Activated T-helper 17 cell treated with anti-CD3 and anti-CD28 coated beads, Interleukin-2, amount 50 U/mL, for 72 hours (primary cell): ENCODE measurements at regions not wholly inside any gene's neighbourhood (a gene's known extent, or its start where the extent isn't known, plus 50 kb on each side); places are given as distances from the start of the nearest gene placed in this dataset.

Experiments
- ATAC-seq: fragments of 150-1000 bp; cut with Tn5 transposase; replicated peaks from 2 replicates; pipeline ENCODE4 v1.10.0; 2021; ENCODE audit warnings: mild to moderate bottlenecking, moderate library complexity
- H3K27ac Mint-ChIP-seq: one replicate; pipeline ENCODE4 v1.8.0; 2022; ENCODE audit warnings: mixed read lengths
- H3K27me3 Mint-ChIP-seq: one replicate; pipeline ENCODE4 v1.8.0; 2022; ENCODE audit warnings: mixed read lengths
- H3K36me3 Mint-ChIP-seq: one replicate; pipeline ENCODE4 v1.8.0; 2022; ENCODE audit warnings: low read depth, mild to moderate bottlenecking, mixed read lengths
- H3K4me1 Mint-ChIP-seq: one replicate; pipeline ENCODE4 v1.8.0; 2022; ENCODE audit warnings: mixed read lengths
- H3K4me3 Mint-ChIP-seq: one replicate; pipeline ENCODE4 v1.8.0; 2022; ENCODE audit warnings: mild to moderate bottlenecking, mixed read lengths
- H3K9me3 Mint-ChIP-seq: one replicate; pipeline ENCODE4 v1.8.0; 2022; ENCODE audit warnings: mixed read lengths

DNA sequence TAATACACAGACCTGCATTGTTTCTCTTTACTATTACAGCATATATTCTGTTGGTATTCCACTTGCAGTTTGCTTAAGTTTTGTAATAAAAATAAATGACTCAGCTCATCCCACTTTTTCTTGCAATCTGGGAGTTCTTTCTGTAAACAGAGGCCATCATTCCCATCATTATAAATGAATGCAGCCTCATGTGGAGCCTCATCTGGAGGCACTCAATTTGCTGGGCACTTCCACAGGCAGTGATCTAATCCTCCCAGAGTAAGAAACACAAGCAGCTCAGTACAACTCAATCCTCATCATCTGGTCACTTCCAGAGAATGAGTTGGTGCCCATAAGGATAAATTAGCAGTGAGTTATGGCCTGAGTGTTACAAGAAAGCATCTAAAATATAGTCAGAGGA lies 2801.9 kb downstream of the PCDH9 start:
- Mint-ChIP-seq H3K36me3 (no peaks in the 10 kb centered on the region), H3K27ac (no peak overlapping the region), H3K9me3 (no peaks in the 10 kb centered on the region), H3K4me3 (no peak overlapping the region), H3K27me3 (no peaks in the 10 kb centered on the region), H3K4me1 (no peaks in the 10 kb centered on the region)
- ATAC-seq = no peak

DNA sequence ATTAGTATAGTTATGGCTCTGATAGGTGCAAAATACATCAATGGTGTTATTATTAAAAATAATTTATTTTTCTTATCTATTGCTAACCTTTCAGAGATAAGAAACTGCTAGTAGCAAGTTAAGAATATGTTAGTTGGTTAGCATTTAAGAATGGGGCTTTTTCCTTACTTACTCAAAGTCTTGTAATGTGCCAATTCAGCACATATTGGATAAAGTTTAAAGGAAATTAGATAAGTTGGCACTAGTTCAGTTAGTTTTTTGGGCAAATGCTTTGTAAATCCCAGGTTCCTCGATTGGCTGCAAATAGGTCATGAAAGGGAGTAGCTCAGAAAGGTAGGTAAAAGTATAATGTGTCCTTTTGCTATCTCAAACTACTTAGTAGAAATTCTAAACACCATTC lies 2806.7 kb downstream of the PCDH9 start:
- no peaks in the 10 kb centered on the region for H3K27me3 Mint-ChIP-seq
- no peaks in the 10 kb centered on the region for H3K4me1 Mint-ChIP-seq
- no peaks in the 10 kb centered on the region for H3K36me3 Mint-ChIP-seq
- no peak overlapping the region for H3K27ac Mint-ChIP-seq
- no peak for ATAC-seq
- no peaks in the 10 kb centered on the region for H3K9me3 Mint-ChIP-seq
- no peak overlapping the region for H3K4me3 Mint-ChIP-seq

DNA sequence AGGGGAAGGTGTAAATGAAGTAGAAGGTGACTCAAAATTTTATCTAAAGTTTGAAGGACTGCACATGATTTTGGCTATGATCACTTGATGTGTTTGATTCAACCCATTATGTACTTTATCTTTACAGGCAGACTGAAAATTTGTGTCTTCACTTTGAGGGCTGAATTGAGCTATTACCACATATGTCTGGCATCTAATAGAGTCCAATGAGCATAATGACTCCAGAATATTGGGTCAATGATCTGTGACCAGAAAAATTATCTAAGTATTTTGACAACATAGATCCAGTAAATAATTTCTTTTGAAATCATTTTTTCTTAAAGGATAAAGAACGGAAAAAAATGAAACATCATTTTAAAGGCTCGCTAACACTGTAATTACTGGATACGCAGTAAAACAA lies 2810.0 kb downstream of the PCDH9 start:
- H3K4me3 Mint-ChIP-seq = no peak overlapping the region
- H3K27me3 Mint-ChIP-seq = no peaks in the 10 kb centered on the region
- ATAC-seq = no peak
- H3K27ac Mint-ChIP-seq = no peak overlapping the region
- no peaks in the 10 kb centered on the region for H3K36me3 Mint-ChIP-seq
- H3K4me1 Mint-ChIP-seq = no peaks in the 10 kb centered on the region
- no peaks in the 10 kb centered on the region for H3K9me3 Mint-ChIP-seq

DNA sequence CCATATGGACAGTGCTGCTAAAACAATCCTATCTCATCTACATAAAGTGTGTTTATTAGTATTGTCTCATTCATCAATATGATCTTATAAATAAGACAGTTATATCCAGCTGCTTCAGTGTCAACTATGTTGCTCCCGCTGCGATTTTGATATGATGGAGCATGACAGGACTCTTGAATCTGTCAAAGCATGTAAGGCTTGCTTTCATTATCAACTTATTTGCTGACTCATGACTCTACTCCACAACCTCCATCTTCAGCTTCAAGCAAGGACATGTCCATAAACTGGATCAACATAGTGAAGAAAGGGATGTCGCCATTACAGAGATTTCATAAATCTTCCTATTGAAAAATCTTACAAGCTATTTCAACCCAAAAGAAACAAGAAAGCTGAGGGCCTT lies 2812.6 kb downstream of the PCDH9 start:
- no peaks in the 10 kb centered on the region for H3K27me3 Mint-ChIP-seq
- H3K9me3 Mint-ChIP-seq = peaks cover 6% of the 10 kb centered on the region
- no peak overlapping the region for H3K27ac Mint-ChIP-seq
- no peak for ATAC-seq
- H3K4me3 Mint-ChIP-seq = no peak overlapping the region
- H3K36me3 Mint-ChIP-seq = no peaks in the 10 kb centered on the region
- no peaks in the 10 kb centered on the region for H3K4me1 Mint-ChIP-seq

DNA sequence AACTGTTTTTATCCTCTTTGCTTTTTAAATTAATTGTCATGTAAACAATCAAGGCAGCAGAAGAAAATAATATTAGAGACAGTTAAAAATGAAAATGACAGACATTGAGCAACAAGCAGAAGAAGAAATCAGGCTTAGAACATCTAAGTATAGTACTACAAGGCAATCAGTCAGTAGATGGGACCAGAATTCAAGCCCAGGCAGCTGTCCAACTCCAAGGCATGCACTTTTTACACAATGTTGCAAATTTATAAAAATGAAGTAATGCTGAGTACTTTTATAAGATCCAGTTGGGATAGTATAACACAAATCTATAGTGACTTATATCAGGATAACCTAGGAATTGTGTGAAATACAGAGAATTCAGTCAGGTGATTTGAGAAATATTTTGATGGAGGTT lies 2815.8 kb downstream of the PCDH9 start:
- H3K9me3 Mint-ChIP-seq = peaks cover 6% of the 10 kb centered on the region
- no peaks in the 10 kb centered on the region for H3K4me1 Mint-ChIP-seq
- H3K27me3 Mint-ChIP-seq = no peaks in the 10 kb centered on the region
- no peak for ATAC-seq
- no peaks in the 10 kb centered on the region for H3K36me3 Mint-ChIP-seq
- no peak overlapping the region for H3K27ac Mint-ChIP-seq
- no peak overlapping the region for H3K4me3 Mint-ChIP-seq

DNA sequence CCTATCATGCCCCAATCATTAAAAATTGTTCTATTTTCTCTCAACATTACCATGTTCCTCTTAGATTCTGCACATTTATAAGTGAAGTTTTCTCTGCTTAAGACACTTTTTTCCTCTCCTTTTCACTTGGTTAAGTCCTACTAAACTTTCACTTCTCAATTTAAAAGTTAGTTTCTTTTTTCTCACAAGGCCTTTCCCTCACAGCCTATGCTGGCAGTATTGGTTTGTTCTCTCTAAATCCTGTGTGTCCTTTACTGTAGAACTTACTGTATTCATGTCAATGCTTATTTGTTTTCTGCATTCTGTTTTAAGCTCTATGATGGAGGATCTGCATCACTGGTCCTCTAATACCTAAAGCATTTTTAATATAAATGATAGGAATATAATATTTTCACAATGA lies 2816.6 kb downstream of the PCDH9 start:
- Mint-ChIP-seq H3K36me3 (no peaks in the 10 kb centered on the region), H3K4me3 (no peak overlapping the region), H3K27me3 (no peaks in the 10 kb centered on the region), H3K27ac (no peak overlapping the region), H3K9me3 (peaks cover 10% of the 10 kb centered on the region), H3K4me1 (no peaks in the 10 kb centered on the region)
- ATAC-seq = no peak

DNA sequence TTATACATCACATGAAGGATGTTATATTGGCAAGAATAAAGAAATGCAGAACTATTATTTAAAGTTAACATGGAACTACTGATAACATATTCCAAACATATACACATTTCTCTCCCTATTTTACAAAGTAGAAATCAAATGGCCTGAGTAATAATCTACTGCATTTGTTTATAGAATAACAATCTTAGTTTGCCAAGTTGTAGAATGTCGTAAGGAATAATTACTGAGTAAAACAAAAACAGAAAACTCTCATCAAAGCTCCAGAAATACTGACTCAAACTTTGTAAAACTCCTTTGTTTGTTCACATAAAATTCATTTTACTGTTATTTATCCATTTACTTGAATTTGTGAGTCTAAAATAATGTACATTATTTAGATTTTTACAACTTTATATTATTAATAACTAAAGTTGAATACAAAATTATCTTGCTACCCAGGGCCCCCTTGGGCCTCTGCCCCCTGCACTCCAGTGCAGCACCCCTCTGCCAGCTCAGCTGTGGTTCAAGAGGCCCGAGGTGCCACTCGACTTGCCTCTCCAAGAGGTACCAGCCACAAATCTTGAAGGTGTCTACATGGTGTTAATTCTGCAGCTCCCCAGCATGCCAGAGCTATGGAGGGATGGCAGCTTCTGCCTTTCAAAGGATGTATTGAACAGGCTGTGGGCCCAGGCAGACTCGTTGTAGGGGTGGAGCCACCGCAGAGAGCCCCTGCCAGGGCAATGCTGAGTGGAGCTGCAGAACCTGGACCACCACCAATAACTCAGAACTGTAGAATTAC lies 2819.7 kb downstream of the PCDH9 start:
- Mint-ChIP-seq H3K4me1 (no peaks in the 10 kb centered on the region), H3K27me3 (no peaks in the 10 kb centered on the region), H3K4me3 (no peak overlapping the region), H3K36me3 (no peaks in the 10 kb centered on the region), H3K9me3 (peaks cover 27% of the 10 kb centered on the region), H3K27ac (no peak overlapping the region)
- no peak for ATAC-seq

DNA sequence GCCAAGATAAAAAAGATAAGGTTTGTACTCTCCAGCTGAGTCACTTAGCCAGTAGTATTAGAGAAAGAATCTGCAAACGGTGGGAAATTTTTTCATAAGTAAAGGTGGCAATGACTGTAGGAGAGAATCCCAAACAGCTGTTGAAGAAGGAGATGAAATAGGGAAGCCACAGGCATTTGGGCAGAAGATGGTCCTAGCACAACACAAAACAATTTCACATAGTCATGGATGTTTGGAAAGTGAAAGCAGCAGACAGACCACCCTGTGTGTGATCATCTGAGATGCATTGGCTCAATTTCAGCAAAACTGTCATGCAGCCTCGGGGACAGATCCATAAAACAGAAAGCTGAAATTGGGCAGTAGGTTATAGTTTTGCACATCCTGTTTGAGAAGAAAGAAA lies 2832.4 kb downstream of the PCDH9 start:
- H3K27ac Mint-ChIP-seq = no peak overlapping the region
- peaks cover 13% of the 10 kb centered on the region for H3K9me3 Mint-ChIP-seq
- ATAC-seq = no peak
- no peaks in the 10 kb centered on the region for H3K4me1 Mint-ChIP-seq
- H3K36me3 Mint-ChIP-seq = no peaks in the 10 kb centered on the region
- H3K4me3 Mint-ChIP-seq = no peak overlapping the region
- H3K27me3 Mint-ChIP-seq = no peaks in the 10 kb centered on the region

DNA sequence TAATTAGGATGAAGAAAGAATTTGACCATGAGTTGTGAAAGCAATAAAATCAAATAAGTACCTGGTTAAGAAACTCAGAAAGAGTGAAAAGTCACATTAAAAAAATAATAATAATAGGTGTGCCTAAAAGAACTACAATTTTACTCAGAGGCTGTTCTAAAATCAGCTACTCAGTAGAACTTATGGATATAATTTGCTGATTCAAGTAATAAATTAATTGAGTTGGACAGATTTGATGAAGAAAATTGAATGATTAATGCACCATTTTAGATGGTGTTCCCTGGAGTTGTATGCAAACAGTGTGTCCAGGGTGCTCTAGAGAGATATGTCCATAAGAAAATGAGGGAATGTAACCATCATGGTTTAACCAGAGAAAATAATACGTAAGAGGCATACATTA lies 2852.5 kb downstream of the PCDH9 start:
- H3K9me3 Mint-ChIP-seq = peaks cover 20% of the 10 kb centered on the region
- H3K36me3 Mint-ChIP-seq = no peaks in the 10 kb centered on the region
- no peak for ATAC-seq

DNA sequence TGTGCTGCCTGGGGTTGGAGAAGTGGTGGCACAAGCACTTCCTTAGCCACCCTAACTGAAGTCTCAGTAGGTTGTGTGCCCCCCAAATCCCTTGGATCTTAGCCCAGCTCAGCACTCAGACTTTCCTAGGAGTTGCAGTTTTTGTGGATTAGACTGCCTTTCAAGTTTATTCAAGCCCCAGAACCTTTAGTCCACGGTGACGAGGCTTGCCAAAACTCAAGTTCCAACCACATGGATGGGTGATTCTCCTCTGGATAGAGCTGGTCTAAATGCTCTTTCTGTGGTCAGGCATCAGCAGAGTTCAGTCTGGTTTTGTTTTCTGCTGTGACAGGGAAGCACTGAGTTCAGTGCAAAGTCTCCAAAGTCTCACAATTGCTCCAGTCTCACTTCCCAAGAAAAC lies 2858.7 kb downstream of the PCDH9 start:
- no peak overlapping the region for H3K27ac Mint-ChIP-seq
- H3K4me1 Mint-ChIP-seq = no peaks in the 10 kb centered on the region
- H3K4me3 Mint-ChIP-seq = no peak overlapping the region
- no peaks in the 10 kb centered on the region for H3K36me3 Mint-ChIP-seq
- no peaks in the 10 kb centered on the region for H3K27me3 Mint-ChIP-seq
- H3K9me3 Mint-ChIP-seq = peaks cover 25% of the 10 kb centered on the region
- no peak for ATAC-seq

More for the DNA sequence above, 2852.5 kb downstream of the PCDH9 start:
- Mint-ChIP-seq H3K4me1 (no peaks in the 10 kb centered on the region), H3K4me3 (no peak overlapping the region), H3K27me3 (no peaks in the 10 kb centered on the region), H3K27ac (no peak overlapping the region)

DNA sequence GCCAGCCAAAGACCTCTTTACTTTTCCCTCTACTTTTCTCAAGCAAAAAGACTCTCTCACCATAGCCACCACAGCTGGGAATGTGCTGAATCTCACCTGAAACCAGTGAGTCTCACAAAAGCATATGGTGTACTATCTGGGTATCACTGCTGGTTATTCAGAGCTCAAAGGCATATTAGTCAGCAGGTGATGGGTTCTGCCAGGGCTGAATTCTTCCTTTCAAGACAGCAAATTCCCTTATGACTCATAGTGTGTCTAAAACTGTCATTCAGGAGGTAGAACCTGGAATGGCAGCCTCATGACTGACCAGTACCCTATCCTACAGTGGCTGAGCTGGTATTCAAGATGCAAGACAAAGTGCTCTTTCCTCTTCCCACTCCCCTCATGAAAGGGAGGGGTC lies 2859.1 kb downstream of the PCDH9 start:
- Mint-ChIP-seq H3K4me1 (no peaks in the 10 kb centered on the region), H3K4me3 (no peak overlapping the region), H3K36me3 (no peaks in the 10 kb centered on the region), H3K27me3 (no peaks in the 10 kb centered on the region), H3K27ac (no peak overlapping the region), H3K9me3 (peaks cover 29% of the 10 kb centered on the region)
- ATAC-seq = no peak

DNA sequence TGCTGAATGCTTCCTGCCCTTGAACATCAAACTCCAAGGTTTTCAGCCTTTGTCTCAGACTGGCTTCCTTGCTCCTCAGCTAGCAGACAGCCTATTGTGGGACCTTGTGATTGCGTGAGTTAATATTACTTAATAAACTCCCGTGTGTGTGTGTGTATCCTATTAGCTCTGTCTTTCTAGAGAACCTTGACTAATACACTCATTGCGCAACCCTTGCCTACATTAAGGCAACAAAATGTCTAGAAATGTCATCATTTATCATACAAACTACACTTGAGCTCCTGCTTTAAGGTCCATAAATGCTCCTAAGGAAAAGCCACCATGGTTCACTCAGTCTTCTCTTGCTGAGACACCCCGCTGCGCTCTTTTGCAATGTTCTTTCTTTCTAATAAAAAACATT lies 2861.0 kb downstream of the PCDH9 start:
- Mint-ChIP-seq H3K4me3 (no peak overlapping the region), H3K27ac (no peak overlapping the region), H3K4me1 (no peaks in the 10 kb centered on the region), H3K27me3 (no peaks in the 10 kb centered on the region), H3K9me3 (peaks cover 22% of the 10 kb centered on the region), H3K36me3 (no peaks in the 10 kb centered on the region)
- no peak for ATAC-seq

DNA sequence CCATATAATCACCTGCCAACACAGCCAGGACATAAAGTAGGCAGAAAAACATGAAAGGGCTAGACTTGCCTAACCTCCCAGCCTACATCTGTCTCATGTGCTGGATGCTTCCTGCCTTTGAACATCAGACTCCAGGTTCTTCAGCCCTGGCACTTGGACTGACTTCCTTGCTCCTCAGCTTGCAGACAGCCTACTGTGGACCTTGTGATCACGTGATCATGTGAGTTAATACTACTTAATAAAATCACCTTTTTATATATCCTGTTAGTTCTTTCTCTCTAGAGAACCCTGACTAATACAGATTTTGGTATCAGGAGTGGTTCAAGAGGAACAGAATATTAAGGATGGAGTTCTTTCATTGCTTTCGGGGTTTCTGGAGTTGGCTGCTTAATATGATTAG lies 2867.6 kb downstream of the PCDH9 start:
- peaks cover 6% of the 10 kb centered on the region for H3K9me3 Mint-ChIP-seq
- ATAC-seq = no peak
- no peaks in the 10 kb centered on the region for H3K4me1 Mint-ChIP-seq
- H3K36me3 Mint-ChIP-seq = no peaks in the 10 kb centered on the region
- no peaks in the 10 kb centered on the region for H3K27me3 Mint-ChIP-seq
- no peak overlapping the region for H3K27ac Mint-ChIP-seq
- H3K4me3 Mint-ChIP-seq = no peak overlapping the region

DNA sequence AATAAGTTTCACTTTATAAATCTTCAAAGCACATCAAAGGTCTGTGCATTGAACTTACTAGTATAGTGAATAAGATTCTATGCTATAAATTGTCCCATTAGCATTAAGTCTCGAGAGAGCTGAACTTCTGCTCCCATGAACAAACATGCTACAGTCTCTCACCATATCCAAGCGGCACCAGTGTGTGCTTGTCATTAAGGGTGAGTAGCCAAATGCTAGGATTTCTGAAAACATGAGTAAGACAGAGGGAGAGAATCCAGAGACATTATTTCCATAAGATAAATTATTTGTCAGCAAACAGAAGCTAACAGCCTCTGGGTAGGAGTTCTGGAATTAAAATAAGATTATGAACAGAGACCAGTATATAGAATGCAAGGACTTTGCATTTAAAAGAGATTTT lies 2882.5 kb downstream of the PCDH9 start:
- H3K9me3 Mint-ChIP-seq = peaks cover 10% of the 10 kb centered on the region
- no peak for ATAC-seq
- H3K36me3 Mint-ChIP-seq = no peaks in the 10 kb centered on the region
- no peak overlapping the region for H3K4me3 Mint-ChIP-seq
- no peak overlapping the region for H3K27ac Mint-ChIP-seq
- H3K27me3 Mint-ChIP-seq = no peaks in the 10 kb centered on the region
- no peaks in the 10 kb centered on the region for H3K4me1 Mint-ChIP-seq

DNA sequence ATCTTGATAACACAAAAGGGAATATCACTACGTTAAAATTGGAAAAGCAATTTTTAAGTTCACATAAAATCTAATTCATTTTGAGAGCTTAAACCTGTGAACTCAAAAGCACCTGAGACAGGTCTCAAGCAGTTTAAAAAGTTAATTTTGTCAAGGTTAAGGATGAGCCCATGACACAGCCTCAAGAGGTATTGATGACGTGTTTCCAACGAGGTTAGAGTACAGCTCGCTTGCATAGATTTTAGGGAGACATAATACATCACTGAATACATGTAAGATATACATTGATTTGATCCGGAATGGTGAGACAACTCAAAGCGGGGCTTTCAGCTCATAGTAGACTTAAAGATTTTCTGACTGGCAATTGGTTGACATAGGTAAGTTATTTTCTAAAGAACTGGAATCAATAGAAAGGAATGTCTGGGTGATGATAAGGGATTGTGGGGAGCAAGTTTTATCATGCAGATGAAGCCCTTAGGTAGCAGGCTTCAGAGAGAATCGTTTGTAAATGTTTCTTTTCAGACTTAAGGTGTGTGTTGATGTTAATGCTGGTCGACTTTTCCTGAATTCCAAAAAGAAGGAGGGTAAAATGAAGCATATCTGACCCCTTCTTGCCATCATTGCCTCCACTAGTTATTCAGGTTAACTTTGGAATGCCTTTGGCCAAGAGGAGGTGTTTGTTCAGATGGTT lies 2890.6 kb downstream of the PCDH9 start:
- ATAC-seq = no peak
- Mint-ChIP-seq H3K27me3 (no peaks in the 10 kb centered on the region), H3K27ac (no peak overlapping the region), H3K9me3 (peaks cover 8% of the 10 kb centered on the region), H3K4me1 (no peaks in the 10 kb centered on the region), H3K4me3 (no peak overlapping the region), H3K36me3 (no peaks in the 10 kb centered on the region)
